Anterior cingulate cortex (tissue), 58 donors: ENCODE measurements at regions not wholly inside any gene's neighbourhood (a gene's known extent, or its start where the extent isn't known, plus 50 kb on each side); places are given as distances from the start of the nearest gene placed in this dataset.

Experiments used
- DNase-seq, 58 donors: peaks; one replicate each; lab custom pipeline; 2025; lab: John Stamatoyannopoulos, UW

- DNase-seq: no peak
Measured at GRCh38 chr2:156647377-156648010, 211.3 kb downstream of the GPD2 start.

DNA sequence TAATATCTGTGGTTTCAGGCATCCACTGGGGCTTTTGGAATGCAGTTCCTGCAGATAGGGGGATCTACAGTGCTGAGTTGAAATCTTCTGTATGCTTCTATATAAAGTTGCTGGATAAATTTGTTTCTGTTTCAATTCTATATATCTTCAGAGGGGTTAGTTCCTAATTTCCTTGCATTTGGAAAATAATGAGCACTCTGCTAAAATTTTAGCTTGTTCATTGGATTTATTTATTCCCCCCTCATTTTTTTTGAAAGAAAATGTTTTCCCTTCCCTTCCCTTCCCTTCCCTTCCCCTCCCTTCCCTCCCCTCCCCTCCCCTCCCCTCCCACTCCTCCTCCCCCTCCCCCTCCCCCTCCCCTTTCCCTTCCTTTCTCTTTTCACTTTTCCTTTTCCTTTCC, 212.3 kb downstream of the GPD2 start:
- no peak for DNase-seq

DNA sequence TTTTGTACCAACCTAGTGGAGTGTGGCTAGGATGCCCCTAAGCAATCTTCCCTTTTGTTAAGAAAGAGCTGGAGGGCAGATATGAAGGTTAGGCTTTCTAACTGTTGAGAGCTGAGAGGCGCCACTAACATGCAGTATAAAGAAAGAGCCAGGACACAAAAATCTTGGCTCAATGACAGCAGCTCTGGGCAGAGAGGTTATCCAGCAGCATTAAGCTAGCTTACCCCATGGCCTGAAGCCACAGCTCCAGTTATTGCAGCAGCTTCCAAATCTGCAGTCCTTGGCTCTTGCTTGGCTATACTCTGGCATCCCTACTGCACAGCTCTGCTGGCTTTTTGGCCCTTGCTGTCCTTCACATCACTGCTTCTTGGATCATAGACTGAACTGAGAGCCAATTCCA, 213.4 kb downstream of the GPD2 start:
- DNase-seq: peak in 2 of 58 donors; percentile 1 to 2

- no peak for DNase-seq
Measured at GRCh38 chr2:156652691-156653090, 216.5 kb downstream of the GPD2 start.

DNA sequence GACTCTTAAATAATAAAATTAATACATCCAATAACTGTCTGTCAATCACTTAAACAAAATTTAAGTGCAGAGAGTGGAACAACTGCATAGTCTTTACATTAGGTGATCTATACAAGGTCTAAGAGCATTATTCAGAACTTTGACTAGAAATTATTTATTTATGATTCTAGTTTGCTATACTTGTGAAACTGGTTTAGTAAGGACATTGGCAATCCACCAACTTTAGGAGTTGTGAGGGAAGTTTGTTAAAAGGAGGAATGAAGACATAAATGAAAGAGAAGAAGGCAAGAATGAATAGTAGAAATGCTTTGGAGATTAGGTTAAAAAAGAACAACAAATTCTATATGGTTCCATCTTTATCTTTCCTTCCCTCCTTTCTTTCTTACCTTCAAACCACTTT, 217.5 kb downstream of the GPD2 start:
- DNase-seq: no peak

DNA sequence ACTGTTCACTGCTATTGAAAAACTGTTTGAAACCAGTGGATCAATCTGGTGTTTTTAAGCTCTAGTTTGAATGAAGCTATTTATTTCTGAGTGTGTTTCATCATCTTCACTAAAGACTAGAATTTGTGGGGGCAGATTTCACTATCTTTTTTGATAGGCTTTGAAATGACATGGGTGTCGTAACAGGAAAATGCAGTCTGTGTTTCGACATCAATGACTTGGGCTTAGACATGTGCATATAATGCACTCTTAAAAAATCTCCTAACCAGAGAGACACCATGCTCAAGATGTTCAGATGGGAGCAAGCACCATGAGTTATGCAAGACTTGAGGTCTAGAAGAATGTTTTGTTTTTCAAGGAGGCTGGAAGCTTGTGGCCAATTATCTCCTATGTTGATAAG, 221.6 kb downstream of the GPD2 start:
- DNase-seq: no peak

- no peak for DNase-seq
Measured at GRCh38 chr2:156659694-156660093, 223.5 kb downstream of the GPD2 start.

DNA sequence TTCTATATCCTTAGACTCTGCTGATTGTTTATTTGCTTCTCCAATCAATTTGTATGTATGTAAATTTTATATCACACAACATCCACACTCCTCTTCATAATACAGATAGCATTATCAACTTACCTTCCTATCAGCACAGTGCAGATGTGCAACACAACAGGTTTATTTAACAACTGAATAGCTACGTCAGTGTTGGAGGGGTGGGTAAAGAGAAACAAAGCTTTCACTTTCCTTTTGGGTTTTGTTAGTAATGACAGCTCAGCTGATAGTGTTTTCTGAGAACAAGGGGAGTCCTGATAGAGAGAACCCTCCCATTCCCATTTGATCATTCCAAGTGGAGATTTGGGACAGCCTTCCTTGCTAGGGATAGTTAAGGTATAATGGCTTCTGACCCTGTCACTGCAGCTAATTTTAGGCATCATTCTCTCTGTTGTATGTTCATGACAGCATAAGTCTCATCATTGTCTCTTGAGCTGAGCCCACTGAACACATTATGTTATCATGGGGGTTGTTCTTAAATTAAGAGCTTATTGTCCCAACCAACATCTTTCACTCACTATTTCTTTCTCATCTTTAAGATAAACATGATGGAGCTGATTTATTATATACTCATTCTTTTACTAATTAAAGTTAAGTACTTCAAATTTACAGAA, 227.7 kb downstream of the GPD2 start:
- DNase-seq: no peak

- no peak for DNase-seq
Measured at GRCh38 chr2:156666130-156666785, 230.1 kb downstream of the GPD2 start.

- DNase-seq: no peak
Measured at GRCh38 chr2:156670104-156670503, 233.9 kb downstream of the GPD2 start.

DNA sequence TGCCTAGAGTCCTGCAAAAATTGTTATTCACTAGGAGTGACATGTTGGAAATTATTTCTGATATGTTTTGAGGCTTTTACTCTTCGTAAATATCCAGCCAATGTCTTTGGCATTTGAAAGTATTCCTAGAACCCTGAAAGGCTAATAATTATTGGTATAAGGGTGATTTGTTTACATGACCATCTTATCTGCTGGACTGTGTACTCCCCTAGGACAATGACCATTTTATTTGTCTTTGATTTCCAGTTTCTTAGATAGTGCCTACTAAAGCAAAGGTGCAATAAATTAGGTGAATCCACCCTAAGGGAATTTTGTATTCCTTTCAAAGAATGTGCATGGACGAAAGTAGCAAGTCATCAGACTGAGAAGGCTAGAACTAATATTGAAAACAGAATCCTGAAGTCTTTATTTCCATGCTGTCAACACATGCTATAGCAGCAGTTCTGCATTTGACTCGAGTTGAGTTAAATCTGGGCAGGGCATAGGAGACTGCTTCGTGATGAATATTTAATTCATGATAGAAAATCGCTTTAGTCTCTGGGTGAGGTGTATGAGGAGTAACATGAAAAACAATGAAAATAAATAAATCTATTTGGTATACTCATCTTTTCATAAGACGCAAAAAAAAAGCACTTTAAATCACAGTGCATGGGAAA, 235.7 kb downstream of the GPD2 start:
- no peak for DNase-seq

DNA sequence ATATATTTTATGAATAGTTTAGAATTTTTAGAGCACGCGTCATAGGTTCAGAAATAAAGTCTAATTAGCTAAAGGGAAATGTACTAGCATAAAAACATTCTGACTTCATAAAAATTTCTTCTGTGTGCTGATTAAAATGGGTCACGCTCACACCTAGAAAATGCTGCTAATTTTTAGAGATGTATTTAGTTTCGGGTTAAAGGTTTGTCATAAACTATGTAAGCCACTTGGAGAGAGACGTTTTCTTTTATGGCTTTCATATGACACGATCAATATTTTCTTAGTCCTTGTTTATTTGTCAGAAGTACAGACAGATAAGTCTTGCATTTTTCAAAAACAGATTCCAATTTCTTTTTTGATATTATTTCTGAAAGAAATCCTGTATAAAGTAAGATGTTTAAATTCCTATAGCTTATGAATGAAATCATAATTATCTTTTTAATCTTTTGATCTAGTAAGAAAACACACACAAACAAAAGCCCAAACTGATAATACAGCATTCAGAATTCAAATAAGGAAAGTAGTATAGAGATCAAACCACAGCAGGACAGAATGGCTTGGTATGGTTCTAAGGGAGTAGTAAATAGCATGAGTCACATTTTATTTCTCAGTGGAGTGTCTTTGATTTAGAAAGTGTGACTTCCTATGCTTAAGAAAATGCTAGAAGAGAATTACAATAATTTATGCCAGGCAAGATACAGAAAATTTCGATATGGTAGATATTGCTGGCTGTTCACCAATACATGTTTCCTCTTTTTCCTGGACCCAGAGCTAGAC, 236.6 kb downstream of the GPD2 start:
- DNase-seq: no peak

GRCh38 chr2:156673333-156673615, 237.1 kb downstream of the GPD2 start:
- no peak for DNase-seq

GRCh38 chr2:156673981-156674380, 237.8 kb downstream of the GPD2 start:
- DNase-seq: no peak

- DNase-seq: no peak
Measured at GRCh38 chr2:156675896-156676295, 239.7 kb downstream of the GPD2 start.

DNA sequence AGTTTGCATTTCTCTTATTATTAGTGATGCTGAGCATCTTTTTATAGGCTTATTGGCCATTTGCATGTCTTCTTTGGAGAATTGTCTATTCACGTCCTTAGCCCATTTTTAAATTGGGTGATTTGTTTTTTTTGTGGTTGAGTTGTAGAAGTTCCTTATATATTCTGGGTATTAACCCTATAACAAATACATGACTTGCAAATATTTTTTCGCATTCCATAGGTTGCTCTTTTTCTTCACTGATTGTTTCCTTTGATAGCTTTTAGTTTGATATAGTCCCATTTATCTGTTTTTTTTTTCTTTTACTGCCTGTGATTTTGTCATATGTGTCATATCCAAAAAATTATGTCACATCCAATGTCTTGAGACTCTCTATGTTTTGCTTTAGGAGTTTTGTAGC, 243.6 kb downstream of the GPD2 start:
- DNase-seq: no peak

- DNase-seq: no peak
Measured at GRCh38 chr2:156680266-156680665, 244.1 kb downstream of the GPD2 start.

- no peak for DNase-seq
Measured at GRCh38 chr2:156687126-156687525, 250.9 kb downstream of the GPD2 start.

DNA sequence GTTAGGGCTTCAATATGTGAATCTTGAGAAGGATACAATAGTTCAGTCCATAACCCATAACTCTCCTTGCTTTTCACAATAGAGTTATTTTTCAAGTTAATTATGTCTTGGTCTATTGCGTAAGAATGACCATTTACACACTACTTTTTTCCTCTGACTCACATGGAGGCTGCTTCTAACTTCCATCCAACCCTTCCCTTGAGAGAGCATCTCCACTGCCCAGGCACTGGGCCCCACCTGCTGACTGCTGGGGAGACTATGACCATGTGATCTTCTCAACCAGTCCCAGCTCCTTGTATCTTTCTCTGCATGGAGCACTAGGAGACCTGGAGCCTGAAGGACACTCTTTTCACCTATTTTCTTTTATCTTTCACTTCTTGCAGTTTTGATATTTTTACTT, 251.5 kb downstream of the GPD2 start:
- DNase-seq: no peak

GRCh38 chr2:156689939-156690338, 253.8 kb downstream of the GPD2 start:
- DNase-seq: no peak

DNA sequence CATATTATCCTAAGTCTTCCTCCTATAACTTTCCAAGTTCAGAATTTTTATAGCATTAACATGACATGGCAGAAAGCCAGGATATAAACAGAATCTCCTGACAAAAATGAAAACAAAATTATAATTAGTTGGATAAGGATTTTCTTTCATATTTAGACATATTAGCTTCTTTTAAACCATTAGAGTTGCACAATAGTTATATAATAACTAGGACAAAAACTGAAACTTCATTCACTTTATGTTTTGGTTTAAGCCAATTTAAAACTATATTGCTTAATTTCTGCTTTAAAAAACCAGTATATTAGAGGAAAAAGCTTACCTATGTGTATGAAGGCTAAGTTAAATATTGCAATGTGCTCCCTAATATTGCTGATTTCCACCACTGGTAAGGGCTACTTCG, 254.8 kb downstream of the GPD2 start:
- no peak for DNase-seq
